GM23338 (cell line): ENCODE measurements at regions not wholly inside any gene's neighbourhood (a gene's known extent, or its start where the extent isn't known, plus 50 kb on each side); places are given as distances from the start of the nearest gene placed in this dataset.

Source experiments
- ATAC-seq: fragments of 200-7000 bp; cut with Tn5 transposase; 3 replicates; pipeline ENCODE4 v1.9.1; 2020
- DNase-seq: peaks from one replicate; pipeline ENCODE4 v3.0.0-alpha.2; 2015; ENCODE audit warnings: low spot score
- H2AFZ ChIP-seq: fragments of 200-600 bp; sonication (generic); 2 replicates; pipeline ENCODE4 v1.8.0; 2016; ENCODE audit warnings: antibody characterized with exemption, mild to moderate bottlenecking, moderate library complexity
- H3F3A ChIP-seq: fragments of 200-600 bp; sonication (generic); replicated peaks from 2 replicates; pipeline ENCODE4 v1.8.0; 2017; ENCODE audit warnings: antibody characterized with exemption, mixed run types, low read depth
- H3K27ac ChIP-seq: fragments of 200-600 bp; sonication (generic); 2 replicates; pipeline ENCODE4 v1.6.1; 2016; ENCODE audit warnings: low read depth
- H3K27me3 ChIP-seq: fragments of 200-600 bp; sonication (generic); 2 replicates; pipeline ENCODE4 v1.8.0; 2016; ENCODE audit warnings: mild to moderate bottlenecking, mixed run types, moderate library complexity; ENCODE audit not compliant: insufficient read depth
- H3K36me3 ChIP-seq: fragments of 200-600 bp; sonication (generic); 2 replicates; pipeline ENCODE4 v1.8.0; 2016; ENCODE audit warnings: mild to moderate bottlenecking; ENCODE audit not compliant: insufficient read depth
- H3K4me1 ChIP-seq: fragments of 200-600 bp; sonication (generic); 2 replicates; pipeline ENCODE4 v1.8.0; 2016; ENCODE audit warnings: mild to moderate bottlenecking, moderate library complexity; ENCODE audit not compliant: insufficient read depth
- H3K4me2 ChIP-seq: fragments of 200-600 bp; sonication (generic); 2 replicates; pipeline ENCODE4 v1.7.1; 2017; ENCODE audit warnings: mixed run types
- H3K4me3 ChIP-seq: fragments of 200-600 bp; sonication (generic); 2 replicates; pipeline ENCODE4 v1.6.1; 2016; ENCODE audit warnings: mixed run types
- H3K79me2 ChIP-seq: fragments of 200-600 bp; sonication (generic); replicated peaks from 2 replicates; pipeline ENCODE4 v1.8.0; 2017; ENCODE audit warnings: mild to moderate bottlenecking; ENCODE audit not compliant: insufficient read depth
- H3K9me2 ChIP-seq: fragments of 200-600 bp; sonication (generic); 2 replicates; pipeline ENCODE4 v1.8.0; 2017; ENCODE audit not compliant: insufficient read depth
- H4K20me1 ChIP-seq: fragments of 200-600 bp; sonication (generic); replicated peaks from 2 replicates; pipeline ENCODE4 v1.8.0; 2017; ENCODE audit warnings: mild to moderate bottlenecking; ENCODE audit not compliant: insufficient read depth
- H3K27ac Mint-ChIP-seq: 2 replicates; pipeline ENCODE4 v1.8.0; 2020; ENCODE audit warnings: inconsistent platforms, mild to moderate bottlenecking, moderate library complexity, mixed read lengths
- H3K27me3 Mint-ChIP-seq: 3 replicates; pipeline ENCODE4 v1.8.0; 2022; ENCODE audit warnings: low read depth, mild to moderate bottlenecking, moderate library complexity, mixed read lengths, inconsistent platforms; ENCODE audit not compliant: insufficient read depth, poor library complexity
- H3K36me3 Mint-ChIP-seq: 3 replicates; pipeline ENCODE4 v1.8.0; 2021; ENCODE audit warnings: low read depth, mild to moderate bottlenecking, inconsistent platforms, moderate library complexity, mixed read lengths
- H3K4me1 Mint-ChIP-seq: 3 replicates; pipeline ENCODE4 v1.8.0; 2020; ENCODE audit warnings: mild to moderate bottlenecking, inconsistent platforms, mixed read lengths
- H3K4me3 Mint-ChIP-seq: 3 replicates; pipeline ENCODE4 v1.8.0; 2021; ENCODE audit warnings: moderate library complexity, mild to moderate bottlenecking, inconsistent platforms, mixed read lengths
- H3K9me3 Mint-ChIP-seq: 3 replicates; pipeline ENCODE4 v1.8.0; 2020; ENCODE audit warnings: moderate library complexity, mild to moderate bottlenecking, inconsistent platforms, mixed read lengths
- CREB1 ChIP-seq: fragments of 250-450 bp; sonication (Bioruptor Pico); IDR thresholded peaks from 2 replicates; pipeline ENCODE4 v1.5.0; 2020; ENCODE audit warnings: low read depth, mild to moderate bottlenecking, moderate library complexity
- ETS1 ChIP-seq: IDR thresholded peaks from 2 replicates; pipeline ENCODE4 v1.6.1; 2016; ENCODE audit warnings: antibody characterized with exemption
- EZH2phosphoT487 ChIP-seq: fragments of 200-600 bp; sonication (generic); IDR thresholded peaks from one replicate; pipeline ENCODE4 v1.8.1; 2018; ENCODE audit warnings: antibody characterized with exemption; ENCODE audit not compliant: unreplicated experiment
- NANOG ChIP-seq: IDR thresholded peaks from 2 replicates; pipeline ENCODE4 v1.6.1; 2016; ENCODE audit warnings: antibody characterized with exemption, borderline replicate concordance
- TF ChIP-seq, protein P1 (sequence below): fragments of 250-450 bp; sonication (Bioruptor Pico); IDR thresholded peaks from 2 replicates; pipeline ENCODE4 v1.5.0; 2020; ENCODE audit warnings: mild to moderate bottlenecking, moderate library complexity

DNA sequence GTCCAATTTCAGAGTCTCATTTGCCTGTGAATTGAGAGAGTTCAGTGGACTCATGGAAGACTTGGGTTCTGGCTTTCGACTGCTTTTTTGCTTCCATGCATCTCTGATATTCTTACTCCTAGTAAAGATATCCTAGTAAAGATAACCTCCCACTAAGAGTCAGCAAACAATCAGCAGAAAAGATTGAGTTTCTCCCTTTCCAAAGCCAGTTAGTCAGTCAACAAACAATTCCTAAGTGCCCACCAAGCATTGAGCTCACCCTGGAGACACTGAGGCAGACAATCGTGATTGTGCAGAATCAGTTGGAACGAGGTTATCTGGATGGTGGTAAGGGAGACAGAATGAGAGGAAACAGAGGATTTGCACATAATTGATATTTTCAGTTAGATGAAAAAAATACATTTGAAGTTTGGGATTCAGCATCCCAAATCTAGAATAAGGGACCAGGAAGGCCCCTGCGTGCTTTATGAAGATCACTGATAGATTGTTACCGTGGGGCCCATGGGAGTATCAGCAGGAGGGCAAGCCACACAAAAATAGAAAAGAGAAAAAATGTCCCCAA, 99.7 kb upstream of the SLC38A2 start (continued):
- TF ChIP-seq NANOG: no peak
- TF ChIP-seq CREB1 (CRISPR knock-in tag): no peak
- TF ChIP-seq EZH2phosphoT487: no peak

- H3K27ac Mint-ChIP-seq: no peak overlapping the region
- H3K36me3 ChIP-seq: no peaks in the 10 kb centered on the region
- H3K27me3 ChIP-seq: no peaks in the 10 kb centered on the region
- TF ChIP-seq, protein P1, sequence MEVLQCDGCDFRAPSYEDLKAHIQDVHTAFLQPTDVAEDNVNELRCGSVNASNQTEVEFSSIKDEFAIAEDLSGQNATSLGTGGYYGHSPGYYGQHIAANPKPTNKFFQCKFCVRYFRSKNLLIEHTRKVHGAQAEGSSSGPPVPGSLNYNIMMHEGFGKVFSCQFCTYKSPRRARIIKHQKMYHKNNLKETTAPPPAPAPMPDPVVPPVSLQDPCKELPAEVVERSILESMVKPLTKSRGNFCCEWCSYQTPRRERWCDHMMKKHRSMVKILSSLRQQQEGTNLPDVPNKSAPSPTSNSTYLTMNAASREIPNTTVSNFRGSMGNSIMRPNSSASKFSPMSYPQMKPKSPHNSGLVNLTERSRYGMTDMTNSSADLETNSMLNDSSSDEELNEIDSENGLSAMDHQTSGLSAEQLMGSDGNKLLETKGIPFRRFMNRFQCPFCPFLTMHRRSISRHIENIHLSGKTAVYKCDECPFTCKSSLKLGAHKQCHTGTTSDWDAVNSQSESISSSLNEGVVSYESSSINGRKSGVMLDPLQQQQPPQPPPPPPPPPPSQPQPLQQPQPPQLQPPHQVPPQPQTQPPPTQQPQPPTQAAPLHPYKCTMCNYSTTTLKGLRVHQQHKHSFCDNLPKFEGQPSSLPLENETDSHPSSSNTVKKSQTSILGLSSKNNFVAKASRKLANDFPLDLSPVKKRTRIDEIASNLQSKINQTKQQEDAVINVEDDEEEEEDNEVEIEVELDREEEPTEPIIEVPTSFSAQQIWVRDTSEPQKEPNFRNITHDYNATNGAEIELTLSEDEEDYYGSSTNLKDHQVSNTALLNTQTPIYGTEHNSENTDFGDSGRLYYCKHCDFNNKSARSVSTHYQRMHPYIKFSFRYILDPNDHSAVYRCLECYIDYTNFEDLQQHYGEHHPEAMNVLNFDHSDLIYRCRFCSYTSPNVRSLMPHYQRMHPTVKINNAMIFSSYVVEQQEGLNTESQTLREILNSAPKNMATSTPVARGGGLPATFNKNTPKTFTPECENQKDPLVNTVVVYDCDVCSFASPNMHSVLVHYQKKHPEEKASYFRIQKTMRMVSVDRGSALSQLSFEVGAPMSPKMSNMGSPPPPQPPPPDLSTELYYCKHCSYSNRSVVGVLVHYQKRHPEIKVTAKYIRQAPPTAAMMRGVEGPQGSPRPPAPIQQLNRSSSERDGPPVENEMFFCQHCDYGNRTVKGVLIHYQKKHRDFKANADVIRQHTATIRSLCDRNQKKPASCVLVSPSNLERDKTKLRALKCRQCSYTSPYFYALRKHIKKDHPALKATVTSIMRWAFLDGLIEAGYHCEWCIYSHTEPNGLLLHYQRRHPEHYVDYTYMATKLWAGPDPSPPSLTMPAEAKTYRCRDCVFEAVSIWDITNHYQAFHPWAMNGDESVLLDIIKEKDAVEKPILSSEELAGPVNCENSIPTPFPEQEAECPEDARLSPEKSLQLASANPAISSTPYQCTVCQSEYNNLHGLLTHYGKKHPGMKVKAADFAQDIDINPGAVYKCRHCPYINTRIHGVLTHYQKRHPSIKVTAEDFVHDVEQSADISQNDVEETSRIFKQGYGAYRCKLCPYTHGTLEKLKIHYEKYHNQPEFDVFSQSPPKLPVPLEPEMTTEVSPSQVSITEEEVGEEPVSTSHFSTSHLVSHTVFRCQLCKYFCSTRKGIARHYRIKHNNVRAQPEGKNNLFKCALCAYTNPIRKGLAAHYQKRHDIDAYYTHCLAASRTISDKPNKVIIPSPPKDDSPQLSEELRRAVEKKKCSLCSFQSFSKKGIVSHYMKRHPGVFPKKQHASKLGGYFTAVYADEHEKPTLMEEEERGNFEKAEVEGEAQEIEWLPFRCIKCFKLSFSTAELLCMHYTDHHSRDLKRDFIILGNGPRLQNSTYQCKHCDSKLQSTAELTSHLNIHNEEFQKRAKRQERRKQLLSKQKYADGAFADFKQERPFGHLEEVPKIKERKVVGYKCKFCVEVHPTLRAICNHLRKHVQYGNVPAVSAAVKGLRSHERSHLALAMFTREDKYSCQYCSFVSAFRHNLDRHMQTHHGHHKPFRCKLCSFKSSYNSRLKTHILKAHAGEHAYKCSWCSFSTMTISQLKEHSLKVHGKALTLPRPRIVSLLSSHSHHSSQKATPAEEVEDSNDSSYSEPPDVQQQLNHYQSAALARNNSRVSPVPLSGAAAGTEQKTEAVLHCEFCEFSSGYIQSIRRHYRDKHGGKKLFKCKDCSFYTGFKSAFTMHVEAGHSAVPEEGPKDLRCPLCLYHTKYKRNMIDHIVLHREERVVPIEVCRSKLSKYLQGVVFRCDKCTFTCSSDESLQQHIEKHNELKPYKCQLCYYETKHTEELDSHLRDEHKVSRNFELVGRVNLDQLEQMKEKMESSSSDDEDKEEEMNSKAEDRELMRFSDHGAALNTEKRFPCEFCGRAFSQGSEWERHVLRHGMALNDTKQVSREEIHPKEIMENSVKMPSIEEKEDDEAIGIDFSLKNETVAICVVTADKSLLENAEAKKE: no peak
- TF ChIP-seq CREB1 (CRISPR knock-in tag) (no peak), NANOG (no peak), ETS1 (no peak)
- H2AFZ ChIP-seq: no peak overlapping the region
- H3K9me3 Mint-ChIP-seq: no peaks in the 10 kb centered on the region
- H3K4me1 ChIP-seq: peaks cover 18% of the 10 kb centered on the region
- DNase-seq (no peak), ATAC-seq (no peak)
- no peaks in the 10 kb centered on the region; the same call in 2 of the 3 replicates for H3K36me3 Mint-ChIP-seq
- H3K4me1 Mint-ChIP-seq: peaks cover 19% of the 10 kb centered on the region
- no peaks in the 10 kb centered on the region for H3K27me3 Mint-ChIP-seq
- H4K20me1 ChIP-seq: no peaks in the 10 kb centered on the region
- no peak overlapping the region for H3K4me3 ChIP-seq
- no peaks in the 10 kb centered on the region for H3K79me2 ChIP-seq
- no peak overlapping the region for H3K4me3 Mint-ChIP-seq
- no peak overlapping the region for H3K4me2 ChIP-seq
- no peaks in the 10 kb centered on the region; the same call in 1 of the 2 replicates for H3K9me2 ChIP-seq
- no peak overlapping the region for H3K27ac ChIP-seq
- no peaks in the 10 kb centered on the region for H3F3A ChIP-seq
Measured at GRCh38 chr12:46471404-46471803, 98.8 kb upstream of the SLC38A2 start.
